Fibroblast of peridontal ligament (primary cell): ENCODE measurements at regions not wholly inside any gene's neighbourhood (a gene's known extent, or its start where the extent isn't known, plus 50 kb on each side); places are given as distances from the start of the nearest gene placed in this dataset.

ENCODE experiments used
- DNase-seq: peaks from one replicate; pipeline ENCODE4 v3.0.0-alpha.2; 2010; ENCODE audit errors: extremely low read depth

- DNase-seq: peak; percentile 80
Observed at GRCh38 chr5:28542987-28543386, 1504.6 kb upstream of the CDH9 start.

- peak; percentile 94 for DNase-seq
Observed at GRCh38 chr5:28523888-28524635, 1485.7 kb upstream of the CDH9 start.

- no peak for DNase-seq
Observed at GRCh38 chr5:28523416-28523815, 1485.0 kb upstream of the CDH9 start.

- peak; percentile 21 for DNase-seq
Observed at GRCh38 chr5:28517691-28518090, 1479.3 kb upstream of the CDH9 start.

- DNase-seq: no peak
Observed at GRCh38 chr5:28516722-28517121, 1478.3 kb upstream of the CDH9 start.

GRCh38 chr5:28512648-28513047 is 1474.3 kb upstream of the CDH9 start:
- DNase-seq: no peak

- DNase-seq: no peak
Observed at GRCh38 chr5:28505121-28505520, 1466.7 kb upstream of the CDH9 start.

GRCh38 chr5:28500511-28500910 is 1462.1 kb upstream of the CDH9 start:
- DNase-seq: no peak

GRCh38 chr5:28499766-28500290 is 1461.4 kb upstream of the CDH9 start:
- DNase-seq: no peak

- no peak for DNase-seq
Observed at GRCh38 chr5:28495876-28496275, 1457.5 kb upstream of the CDH9 start.

- DNase-seq: no peak
Observed at GRCh38 chr5:28493456-28493855, 1455.1 kb upstream of the CDH9 start.

- no peak for DNase-seq
Observed at GRCh38 chr5:28488752-28489151, 1450.4 kb upstream of the CDH9 start.

GRCh38 chr5:28483327-28484025 is 1445.1 kb upstream of the CDH9 start:
- no peak for DNase-seq

GRCh38 chr5:28473531-28474107 is 1435.2 kb upstream of the CDH9 start:
- peak; percentile 9 for DNase-seq

- peak; percentile 2 for DNase-seq
Observed at GRCh38 chr5:28468166-28468565, 1429.8 kb upstream of the CDH9 start.

GRCh38 chr5:28463728-28464127 is 1425.3 kb upstream of the CDH9 start:
- DNase-seq: no peak

GRCh38 chr5:28451483-28451882 is 1413.1 kb upstream of the CDH9 start:
- DNase-seq: no peak

GRCh38 chr5:28450997-28451396 is 1412.6 kb upstream of the CDH9 start:
- no peak for DNase-seq

- no peak for DNase-seq
Observed at GRCh38 chr5:28448791-28449190, 1410.4 kb upstream of the CDH9 start.

- DNase-seq: no peak
Observed at GRCh38 chr5:28430565-28431178, 1392.3 kb upstream of the CDH9 start.

GRCh38 chr5:28421141-28421540 is 1382.8 kb upstream of the CDH9 start:
- DNase-seq: no peak

GRCh38 chr5:28415791-28416443 is 1377.5 kb upstream of the CDH9 start:
- DNase-seq: no peak
